GM20000 (cell line): ENCODE measurements at regions not wholly inside any gene's neighbourhood (a gene's known extent, or its start where the extent isn't known, plus 50 kb on each side); places are given as distances from the start of the nearest gene placed in this dataset.
"Not testable (repeated sequence)": the region's sequence is repeated elsewhere in the genome, so short reads cannot be mapped to it uniquely, and the experiment has no call there.

Experiments
- DNase-seq: peaks from one replicate; pipeline ENCODE4 v3.0.0; 2012; ENCODE audit warnings: low spot score
- CTCF ChIP-seq: IDR thresholded peaks from 2 replicates; pipeline ENCODE4 v1.5.1; 2012; ENCODE audit warnings: mild to moderate bottlenecking, control low read depth; ENCODE audit errors: extremely low read depth, missing control alignments

GRCh38 chr3:72652395-72652794 lies 195.8 kb downstream of the SHQ1 start:
- no peak for TF ChIP-seq CTCF
- no peak for DNase-seq

GRCh38 chr3:72651498-72651897 lies 196.7 kb downstream of the SHQ1 start:
- no peak for DNase-seq

GRCh38 chr3:72646263-72646662 lies 202.0 kb downstream of the SHQ1 start:
- TF ChIP-seq CTCF = no peak
- DNase-seq = no peak

More at GRCh38 chr3:72651498-72651897, 196.7 kb downstream of the SHQ1 start:
- no peak for TF ChIP-seq CTCF

- DNase-seq = not testable (repeated sequence)
These were observed 204.6 kb downstream of the SHQ1 start for GRCh38 chr3:72643635-72644034.

- TF ChIP-seq CTCF = no peak
- DNase-seq = no peak
These were observed 206.6 kb downstream of the SHQ1 start for GRCh38 chr3:72641684-72642083.

GRCh38 chr3:72641072-72641471 lies 207.2 kb downstream of the SHQ1 start:
- no peak for TF ChIP-seq CTCF
- DNase-seq = no peak

- TF ChIP-seq CTCF = no peak
- DNase-seq = no peak
These were observed 211.2 kb downstream of the SHQ1 start for GRCh38 chr3:72636969-72637597.

GRCh38 chr3:72635551-72635950 lies 212.7 kb downstream of the SHQ1 start:
- no peak for DNase-seq
- TF ChIP-seq CTCF = no peak
